Ectodermal cell (in vitro differentiated cells): ENCODE measurements at regions not wholly inside any gene's neighbourhood (a gene's known extent, or its start where the extent isn't known, plus 50 kb on each side); places are given as distances from the start of the nearest gene placed in this dataset.

Experiments used
- H3K27ac ChIP-seq: 2 replicates; pipeline ENCODE4 v1.7.0; 2013; ENCODE audit warnings: mild to moderate bottlenecking, low read depth, low read length; ENCODE audit not compliant: insufficient read depth, poor library complexity, severe bottlenecking
- H3K27me3 ChIP-seq: 2 replicates; pipeline ENCODE4 v1.7.0; 2013; ENCODE audit warnings: mild to moderate bottlenecking, low read length; ENCODE audit not compliant: insufficient read depth, control insufficient read depth, poor library complexity, severe bottlenecking
- H3K36me3 ChIP-seq: one replicate; pipeline ENCODE4 v1.7.0; 2013; ENCODE audit warnings: low read length; ENCODE audit not compliant: control insufficient read depth, insufficient read depth
- H3K4me1 ChIP-seq: one replicate; pipeline ENCODE4 v1.7.0; 2013; ENCODE audit warnings: low read length; ENCODE audit not compliant: control insufficient read depth, insufficient read depth
- H3K4me3 ChIP-seq: 2 replicates; pipeline ENCODE4 v1.7.0; 2013; ENCODE audit warnings: low read depth, low read length, control low read depth; ENCODE audit not compliant: insufficient read depth
- H3K9me3 ChIP-seq: 2 replicates; pipeline ENCODE4 v1.7.0; 2013; ENCODE audit warnings: mild to moderate bottlenecking, low read length, moderate library complexity; ENCODE audit not compliant: control insufficient read depth
- WGBS, 2 experiments: methylation state at CpG; one replicate each; pipeline ENCODE4 v1.1.7; 2013; ENCODE audit warnings: missing lambda C conversion rate in 2 of 2; 5-methylcytosine and 5-hydroxymethylcytosine counted together

DNA sequence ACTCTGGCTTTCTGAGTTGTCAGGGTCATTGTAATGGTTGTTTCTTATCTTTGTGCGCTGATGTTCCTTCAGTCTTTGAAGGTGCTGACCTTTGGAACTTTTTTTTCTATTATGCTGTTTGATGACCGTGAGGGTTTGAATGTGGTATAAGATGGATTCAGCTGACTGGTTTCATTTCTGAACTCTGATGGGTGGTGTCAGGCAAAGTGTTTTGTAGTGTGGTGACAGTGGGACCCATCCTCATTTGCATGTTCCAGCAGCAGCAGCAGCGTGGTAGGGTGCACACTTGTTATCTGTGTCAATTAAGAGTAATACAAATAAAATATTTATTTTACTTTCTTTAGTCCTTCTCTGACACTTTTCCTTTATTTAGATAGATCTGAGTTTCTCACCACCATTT lies 227.7 kb upstream of the PRR16 start:
- Histone ChIP-seq H3K4me3 (no peak overlapping the region), H3K27ac (no peak overlapping the region), H3K4me1 (no peaks in the 10 kb centered on the region), H3K27me3 (no peaks in the 10 kb centered on the region), H3K36me3 (no peaks in the 10 kb centered on the region), H3K9me3 (no peaks in the 10 kb centered on the region)
- 96 to 97% methylated on average over 2 of the region's 3 CpGs for WGBS, 2 experiments

DNA sequence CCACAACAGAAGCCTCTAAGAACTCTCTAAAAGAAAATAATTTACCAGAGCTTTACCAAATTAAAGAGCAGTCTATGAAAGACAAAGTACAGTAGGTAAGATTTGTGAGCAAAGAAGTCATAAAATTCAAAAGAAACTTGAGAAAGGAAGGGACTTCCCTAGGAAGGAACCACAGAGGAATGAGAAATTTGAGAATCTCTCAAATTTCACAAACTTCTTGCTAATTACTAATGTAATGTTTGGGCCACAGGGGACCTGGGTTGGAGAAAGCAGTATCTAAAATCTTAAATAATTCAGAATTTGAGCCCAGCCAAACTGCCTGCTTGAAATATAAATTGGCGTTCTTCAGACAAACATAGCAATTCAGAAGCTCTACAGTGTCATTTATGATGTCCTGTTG lies 225.0 kb upstream of the PRR16 start:
- Histone ChIP-seq H3K27me3 (no peaks in the 10 kb centered on the region), H3K27ac (no peak overlapping the region), H3K9me3 (no peaks in the 10 kb centered on the region), H3K36me3 (no peaks in the 10 kb centered on the region), H3K4me1 (no peaks in the 10 kb centered on the region), H3K4me3 (no peak overlapping the region)
- 91% methylated on average over 1 of the region's 1 CpG; no CpG with 5 or more reads in 1 of the 2 experiments for WGBS, 2 experiments

DNA sequence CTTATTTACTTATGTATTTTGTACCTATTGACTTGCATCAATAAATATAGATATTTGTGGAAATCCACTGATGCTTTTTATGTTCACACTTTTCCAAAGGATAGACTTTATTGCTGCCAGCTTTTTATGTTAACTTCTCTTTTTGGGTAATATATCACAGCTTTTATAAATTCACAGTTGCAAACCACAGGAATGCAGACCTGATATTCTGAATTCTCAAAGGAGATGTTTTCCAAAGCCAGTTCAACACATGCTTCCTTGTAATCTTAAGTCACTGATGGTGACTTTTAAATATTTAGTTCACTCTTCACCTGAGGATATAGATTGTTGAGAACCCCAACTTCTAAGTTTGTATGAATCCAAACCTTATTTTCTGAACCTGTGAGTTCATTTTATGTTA lies 223.4 kb upstream of the PRR16 start:
- Histone ChIP-seq H3K27ac (no peak overlapping the region), H3K4me3 (no peak overlapping the region), H3K9me3 (no peaks in the 10 kb centered on the region), H3K36me3 (no peaks in the 10 kb centered on the region), H3K27me3 (no peaks in the 10 kb centered on the region), H3K4me1 (no peaks in the 10 kb centered on the region)

DNA sequence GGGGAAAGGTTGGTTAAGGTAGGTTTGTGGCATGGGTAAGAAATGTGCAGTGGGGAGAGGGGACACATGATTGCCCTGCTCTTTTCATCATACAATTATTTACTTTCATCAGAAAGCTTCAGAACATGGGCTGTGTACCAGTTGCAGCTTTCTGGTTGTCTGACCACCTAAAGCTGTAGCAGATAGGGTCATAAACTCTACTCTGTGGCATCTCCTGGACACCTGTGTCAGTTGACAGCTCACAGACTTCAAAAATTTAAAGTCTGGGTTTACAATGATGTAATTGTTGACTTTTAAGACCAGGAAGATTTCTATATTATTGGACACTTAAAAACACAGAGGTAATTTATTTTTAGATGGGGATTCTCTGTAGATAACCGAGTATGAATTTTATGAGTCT lies 222.7 kb upstream of the PRR16 start:
- no peaks in the 10 kb centered on the region for H3K27me3 ChIP-seq
- H3K36me3 ChIP-seq: no peaks in the 10 kb centered on the region
- H3K4me1 ChIP-seq: no peaks in the 10 kb centered on the region
- WGBS, 2 experiments: 100% methylated on average over 1 of the region's 1 CpG
- H3K4me3 ChIP-seq: no peak overlapping the region
- H3K9me3 ChIP-seq: no peaks in the 10 kb centered on the region
- no peak overlapping the region for H3K27ac ChIP-seq

DNA sequence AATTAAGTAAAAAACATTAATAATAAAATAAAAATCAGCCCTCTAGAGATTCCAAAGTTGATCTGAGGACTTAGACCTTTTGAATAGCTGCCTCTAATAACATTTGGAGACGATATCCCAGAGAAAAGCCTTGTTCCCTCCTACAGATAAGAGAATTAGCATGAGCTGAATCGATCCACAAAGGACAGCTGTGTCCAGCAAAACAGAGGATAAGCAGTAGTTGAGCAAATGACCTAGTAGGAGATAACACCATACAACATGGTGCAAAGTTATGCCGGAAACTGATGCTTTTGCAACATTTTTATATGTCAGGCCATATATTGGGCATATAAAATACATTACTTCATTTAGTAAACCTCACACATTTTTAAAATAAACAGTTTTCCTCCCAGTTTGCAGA lies 212.2 kb upstream of the PRR16 start:
- Histone ChIP-seq H3K36me3 (no peaks in the 10 kb centered on the region), H3K27ac (no peak overlapping the region), H3K9me3 (no peaks in the 10 kb centered on the region), H3K4me3 (no peak overlapping the region), H3K27me3 (no peaks in the 10 kb centered on the region), H3K4me1 (no peaks in the 10 kb centered on the region)
- WGBS, 2 experiments: 69 to 72% methylated on average over 3 of the region's 3 CpGs

DNA sequence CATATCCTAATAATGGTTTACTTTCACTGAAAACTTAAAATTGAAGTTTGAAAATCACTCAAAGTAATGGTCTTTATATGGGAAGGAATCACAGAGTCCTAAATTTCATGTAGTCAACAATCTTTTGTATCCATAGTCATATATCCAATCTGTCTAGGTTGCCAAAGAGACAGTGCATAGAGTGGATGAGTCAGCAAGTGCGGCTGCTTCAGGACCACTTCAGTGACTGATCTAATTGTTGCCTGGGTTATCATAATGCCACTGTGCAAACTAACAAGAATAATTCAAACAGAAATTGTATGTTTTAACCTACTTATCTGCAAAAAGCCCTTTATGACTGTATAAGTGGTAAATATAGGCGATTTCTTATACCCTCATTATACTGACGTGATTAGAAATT lies 211.3 kb upstream of the PRR16 start:
- Histone ChIP-seq H3K9me3 (no peaks in the 10 kb centered on the region), H3K27me3 (no peaks in the 10 kb centered on the region), H3K36me3 (no peaks in the 10 kb centered on the region), H3K27ac (no peak overlapping the region), H3K4me1 (no peaks in the 10 kb centered on the region), H3K4me3 (no peak overlapping the region)
- WGBS, 2 experiments: 88 to 100% methylated on average over 1 of the region's 3 CpGs

DNA sequence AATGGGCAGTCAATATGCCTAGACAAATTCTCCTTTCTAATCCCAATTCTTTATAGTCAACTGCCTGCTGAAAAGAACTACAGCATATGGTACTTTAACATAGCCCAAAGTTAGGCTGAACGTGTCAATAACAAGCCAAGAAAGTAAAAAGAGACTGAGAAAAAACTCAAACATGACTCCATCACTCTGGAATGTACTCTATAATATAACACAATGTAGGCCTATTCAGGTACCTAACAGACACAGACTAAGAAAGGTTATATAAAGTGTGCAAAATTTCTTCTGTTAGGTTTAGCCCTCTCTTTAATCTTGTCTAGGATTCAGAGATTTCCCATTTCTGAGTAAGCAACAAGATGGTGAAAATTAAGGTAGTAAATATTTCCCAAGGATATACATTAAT lies 209.7 kb upstream of the PRR16 start:
- 12% methylated on average over 1 of the region's 1 CpG; no CpG with 5 or more reads in 1 of the 2 experiments for WGBS, 2 experiments
- no peaks in the 10 kb centered on the region for H3K27me3 ChIP-seq
- no peak overlapping the region for H3K4me3 ChIP-seq
- H3K27ac ChIP-seq: no peak overlapping the region
- H3K4me1 ChIP-seq: no peaks in the 10 kb centered on the region
- no peaks in the 10 kb centered on the region for H3K9me3 ChIP-seq
- no peaks in the 10 kb centered on the region for H3K36me3 ChIP-seq

DNA sequence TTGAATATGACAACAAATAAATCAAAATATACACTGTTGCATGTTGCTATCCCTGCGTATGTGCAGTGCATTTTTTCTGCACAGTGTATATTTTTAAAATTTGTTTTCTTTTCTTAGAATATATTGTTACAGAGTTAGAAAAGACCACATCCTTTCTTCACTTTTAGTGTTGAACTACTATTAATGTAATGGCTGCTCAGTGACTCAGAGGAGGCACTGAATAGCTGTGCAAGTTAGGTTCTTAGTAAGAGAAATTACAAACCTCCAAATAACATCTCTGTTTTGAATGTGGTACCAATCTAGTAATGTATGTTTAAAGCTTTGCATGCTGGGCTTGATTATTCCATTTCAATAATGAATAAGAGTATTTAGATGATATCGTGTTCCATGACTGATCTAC lies 208.9 kb upstream of the PRR16 start:
- H3K27ac ChIP-seq: no peak overlapping the region
- no peaks in the 10 kb centered on the region for H3K27me3 ChIP-seq
- 88 to 100% methylated on average over 1 of the region's 2 CpGs for WGBS, 2 experiments
- no peaks in the 10 kb centered on the region for H3K9me3 ChIP-seq
- H3K4me1 ChIP-seq: no peaks in the 10 kb centered on the region
- H3K36me3 ChIP-seq: no peaks in the 10 kb centered on the region
- no peak overlapping the region for H3K4me3 ChIP-seq

DNA sequence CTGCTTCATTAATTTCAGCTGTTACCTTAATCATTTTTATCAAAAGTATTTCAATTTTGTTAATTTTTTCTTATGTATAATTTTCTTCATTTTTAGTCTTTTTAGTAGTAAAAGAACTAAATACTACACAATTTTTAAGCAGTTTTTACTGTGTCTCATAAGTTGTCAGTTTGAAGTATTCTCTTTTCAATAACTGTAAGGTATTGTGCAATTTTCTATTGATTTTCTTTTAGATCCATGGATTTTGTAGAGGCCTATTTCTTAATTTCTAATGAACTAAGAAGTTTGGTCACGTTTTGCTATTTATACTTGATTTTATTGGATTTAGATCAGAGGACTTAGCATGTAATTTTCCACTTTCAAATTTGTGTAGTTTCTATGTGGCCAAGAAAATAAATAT lies 207.7 kb upstream of the PRR16 start:
- WGBS, 2 experiments: 78 to 89% methylated on average over 1 of the region's 1 CpG
- no peaks in the 10 kb centered on the region for H3K27me3 ChIP-seq
- no peak overlapping the region for H3K4me3 ChIP-seq

DNA sequence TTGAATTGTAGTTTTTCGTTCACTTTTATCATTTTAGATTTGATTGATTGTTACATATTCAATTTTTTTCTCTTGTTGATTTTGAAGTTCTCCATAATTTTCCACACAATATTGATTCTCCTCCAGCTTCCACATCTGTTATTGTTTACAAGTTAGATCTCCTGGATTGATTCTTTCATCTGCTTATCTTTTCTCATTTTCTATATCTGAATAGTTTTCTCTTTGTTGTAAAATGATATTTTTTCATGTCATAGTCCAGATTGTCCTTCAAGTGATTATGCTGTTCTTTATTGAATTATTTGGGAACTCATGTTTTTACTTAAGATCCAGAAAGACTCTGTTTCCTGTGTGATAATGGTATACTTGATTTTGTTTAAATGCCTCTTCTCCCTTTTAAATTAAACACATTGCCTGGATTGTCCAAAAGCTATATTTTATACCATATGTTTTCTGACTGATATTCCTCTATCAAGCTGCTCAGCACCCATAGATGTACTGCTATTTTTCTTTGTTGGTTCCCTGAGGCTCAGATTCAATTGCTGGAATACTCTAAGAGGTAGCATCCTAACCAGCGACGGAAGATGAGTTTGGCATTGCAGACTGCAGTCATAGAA lies 206.6 kb upstream of the PRR16 start:
- H3K27ac ChIP-seq: no peak overlapping the region
- no peaks in the 10 kb centered on the region for H3K27me3 ChIP-seq
- H3K9me3 ChIP-seq: no peaks in the 10 kb centered on the region
- no peaks in the 10 kb centered on the region for H3K4me1 ChIP-seq
- 90 to 95% methylated on average over 2 of the region's 3 CpGs for WGBS, 2 experiments
- no peaks in the 10 kb centered on the region for H3K36me3 ChIP-seq
- H3K4me3 ChIP-seq: no peak overlapping the region

More for the DNA sequence above, 207.7 kb upstream of the PRR16 start:
- no peaks in the 10 kb centered on the region for H3K9me3 ChIP-seq
- H3K27ac ChIP-seq: no peak overlapping the region
- H3K36me3 ChIP-seq: no peaks in the 10 kb centered on the region
- H3K4me1 ChIP-seq: no peaks in the 10 kb centered on the region

DNA sequence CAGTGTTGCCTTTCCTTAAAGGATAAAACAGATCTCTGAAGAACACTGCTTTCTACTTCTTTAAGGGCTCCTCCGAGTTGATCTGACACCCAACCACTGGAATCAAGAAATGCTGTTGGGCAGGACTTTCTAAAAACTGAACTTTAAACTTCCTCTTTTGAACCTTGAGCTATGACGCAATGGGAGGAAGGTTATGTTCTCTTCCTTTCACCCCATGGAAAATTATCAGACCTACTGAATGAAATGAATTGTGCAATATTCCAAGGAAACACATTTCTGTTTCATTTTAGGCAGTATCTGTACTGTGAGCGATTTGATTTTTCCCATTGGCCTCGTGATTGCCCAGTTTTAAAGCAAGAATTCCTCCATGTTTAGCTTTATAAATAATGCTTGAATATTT lies 206.0 kb upstream of the PRR16 start:
- no peaks in the 10 kb centered on the region for H3K27me3 ChIP-seq
- no peaks in the 10 kb centered on the region for H3K4me1 ChIP-seq
- no peak overlapping the region for H3K27ac ChIP-seq
- H3K9me3 ChIP-seq: no peaks in the 10 kb centered on the region
- H3K4me3 ChIP-seq: no peak overlapping the region
- WGBS, 2 experiments: 91 to 92% methylated on average over 4 of the region's 4 CpGs
- H3K36me3 ChIP-seq: no peaks in the 10 kb centered on the region
